Activated naive CD8-positive, alpha-beta T cell treated with anti-CD3 and anti-CD28 coated beads, Interleukin-2, amount 50 U/mL, for 24 hours (primary cell): ENCODE measurements at regions not wholly inside any gene's neighbourhood (a gene's known extent, or its start where the extent isn't known, plus 50 kb on each side); places are given as distances from the start of the nearest gene placed in this dataset.

Experiments used
- ATAC-seq: fragments of 150-1000 bp; cut with Tn5 transposase; one replicate; pipeline ENCODE4 v1.10.0; 2021
- DNase-seq: peaks from one replicate; pipeline ENCODE4 v3.0.0; 2021
- H3K27ac Mint-ChIP-seq: one replicate; pipeline ENCODE4 v1.8.0; 2021; ENCODE audit warnings: mild to moderate bottlenecking, mixed read lengths
- H3K27me3 Mint-ChIP-seq: one replicate; pipeline ENCODE4 v1.8.0; 2021; ENCODE audit warnings: mixed read lengths
- H3K36me3 Mint-ChIP-seq: one replicate; pipeline ENCODE4 v1.8.0; 2021; ENCODE audit warnings: low read depth, mixed read lengths
- H3K4me1 Mint-ChIP-seq: one replicate; pipeline ENCODE4 v1.8.0; 2021; ENCODE audit warnings: mixed read lengths
- H3K4me3 Mint-ChIP-seq: one replicate; pipeline ENCODE4 v1.8.0; 2021; ENCODE audit warnings: mild to moderate bottlenecking, moderate library complexity, mixed read lengths
- H3K9me3 Mint-ChIP-seq: one replicate; pipeline ENCODE4 v1.8.0; 2021; ENCODE audit warnings: mixed read lengths

GRCh38 chr17:55582897-55583296, 71.6 kb upstream of the SMIM36 start:
- Mint-ChIP-seq H3K4me3 (no peak overlapping the region), H3K9me3 (no peaks in the 10 kb centered on the region), H3K27ac (no peak overlapping the region), H3K36me3 (no peaks in the 10 kb centered on the region), H3K4me1 (peaks cover 6% of the 10 kb centered on the region), H3K27me3 (no peaks in the 10 kb centered on the region)
- no peak for DNase-seq
- no peak for ATAC-seq

DNA sequence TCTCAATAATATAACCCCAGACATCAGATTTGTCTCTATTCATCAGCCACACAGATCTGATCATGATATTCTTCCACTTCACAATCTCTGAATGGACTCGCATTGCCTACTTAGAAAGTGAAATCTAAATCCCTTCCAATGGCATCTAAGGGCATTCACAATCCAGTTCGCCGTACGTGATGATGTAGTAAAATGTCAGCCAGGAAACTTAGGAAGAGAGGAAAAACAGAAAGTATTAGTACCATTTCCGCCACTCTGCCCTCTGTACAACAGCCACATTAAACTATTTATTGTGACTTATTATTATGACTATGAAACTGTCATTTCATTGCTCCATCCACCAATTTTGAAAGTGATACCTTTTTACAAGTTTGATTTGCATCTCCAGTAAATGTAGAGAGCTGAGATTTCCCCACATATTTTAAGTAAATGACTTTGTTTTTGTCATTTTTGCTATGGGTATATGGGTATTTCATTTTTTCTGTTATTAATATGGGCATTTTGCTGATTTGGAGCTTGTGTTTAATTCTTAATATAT, 69.4 kb upstream of the SMIM36 start:
- no peak overlapping the region for H3K4me3 Mint-ChIP-seq
- H3K27ac Mint-ChIP-seq, result no peak overlapping the region

DNA sequence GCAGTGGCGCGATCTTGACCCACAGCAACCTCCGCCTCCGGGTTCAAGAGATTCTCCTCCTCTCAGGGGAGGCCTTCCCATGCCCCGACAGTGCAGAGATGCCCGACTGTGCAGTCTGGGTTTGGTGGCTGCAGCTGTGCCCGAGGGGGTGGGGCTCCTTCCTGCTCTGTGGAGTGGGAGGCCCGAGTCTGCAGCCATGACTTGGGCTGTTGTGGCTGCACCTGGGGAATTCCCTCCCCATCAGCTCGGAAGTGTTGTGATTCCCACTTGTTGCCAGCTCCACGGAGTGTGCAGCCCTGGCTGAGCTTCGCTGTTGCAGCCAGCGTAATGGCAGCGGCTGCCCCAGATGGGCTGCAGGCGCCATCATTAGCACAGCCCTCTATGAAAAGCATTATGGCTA, 66.4 kb upstream of the SMIM36 start:
- H3K27me3 Mint-ChIP-seq, result peaks cover 4% of the 10 kb centered on the region
- ATAC-seq, result peak; percentile 64
- no peaks in the 10 kb centered on the region for H3K9me3 Mint-ChIP-seq
- no peak overlapping the region for H3K27ac Mint-ChIP-seq
- H3K4me1 Mint-ChIP-seq, result peaks cover 8% of the 10 kb centered on the region
- H3K36me3 Mint-ChIP-seq, result no peaks in the 10 kb centered on the region
- peak; percentile 37 for DNase-seq
- H3K4me3 Mint-ChIP-seq, result no peak overlapping the region

More for the DNA sequence above, 69.4 kb upstream of the SMIM36 start:
- DNase-seq, result no peak
- no peaks in the 10 kb centered on the region for H3K9me3 Mint-ChIP-seq
- H3K4me1 Mint-ChIP-seq, result peaks cover 8% of the 10 kb centered on the region
- no peak for ATAC-seq
- H3K36me3 Mint-ChIP-seq, result no peaks in the 10 kb centered on the region
- H3K27me3 Mint-ChIP-seq, result no peaks in the 10 kb centered on the region

- Mint-ChIP-seq H3K27ac (no peak overlapping the region), H3K27me3 (peaks cover 5% of the 10 kb centered on the region), H3K9me3 (no peaks in the 10 kb centered on the region), H3K4me1 (peaks cover 8% of the 10 kb centered on the region), H3K36me3 (no peaks in the 10 kb centered on the region), H3K4me3 (no peak overlapping the region)
- ATAC-seq (peak; percentile 84), DNase-seq (peak; percentile 37)
These were observed 65.8 kb upstream of the SMIM36 start for GRCh38 chr17:55576996-55577586.

- DNase-seq (no peak), ATAC-seq (no peak)
- Mint-ChIP-seq H3K4me1 (peaks cover 8% of the 10 kb centered on the region), H3K27ac (no peak overlapping the region), H3K9me3 (no peaks in the 10 kb centered on the region), H3K27me3 (peaks cover 5% of the 10 kb centered on the region), H3K36me3 (no peaks in the 10 kb centered on the region), H3K4me3 (no peak overlapping the region)
These were observed 65.2 kb upstream of the SMIM36 start for GRCh38 chr17:55576237-55576995.

DNA sequence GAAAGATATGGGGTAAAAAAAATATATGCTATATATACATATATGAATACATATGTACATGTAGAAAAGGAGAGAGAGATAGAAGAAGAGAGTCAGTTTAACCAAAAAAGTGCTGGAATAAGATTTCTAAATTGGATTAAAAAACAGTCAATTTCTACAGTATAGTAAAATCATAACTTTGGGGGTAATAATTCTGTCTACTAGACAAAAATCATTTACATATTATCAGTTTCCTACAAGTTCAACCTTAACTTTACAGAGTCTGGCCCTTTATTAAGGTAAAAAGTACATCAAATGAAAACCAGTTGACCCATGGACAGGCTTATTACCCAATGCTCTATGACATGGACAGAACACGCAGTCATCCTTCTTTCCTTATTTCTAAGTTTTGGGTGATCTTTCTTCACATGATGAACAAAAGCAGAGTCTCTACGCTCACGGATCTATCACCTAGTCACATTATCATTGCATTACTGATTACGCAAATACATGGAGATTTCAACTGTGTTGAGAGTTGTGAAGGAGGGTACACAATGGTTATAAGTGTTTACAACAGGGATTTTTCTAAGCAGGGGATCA, 63.9 kb upstream of the SMIM36 start:
- H3K36me3 Mint-ChIP-seq, result no peaks in the 10 kb centered on the region
- DNase-seq (no peak), ATAC-seq (no peak)
- H3K27me3 Mint-ChIP-seq, result peaks cover 10% of the 10 kb centered on the region
- no peaks in the 10 kb centered on the region for H3K9me3 Mint-ChIP-seq
- no peak overlapping the region for H3K4me3 Mint-ChIP-seq
- H3K4me1 Mint-ChIP-seq, result peaks cover 2% of the 10 kb centered on the region
- no peak overlapping the region for H3K27ac Mint-ChIP-seq

DNA sequence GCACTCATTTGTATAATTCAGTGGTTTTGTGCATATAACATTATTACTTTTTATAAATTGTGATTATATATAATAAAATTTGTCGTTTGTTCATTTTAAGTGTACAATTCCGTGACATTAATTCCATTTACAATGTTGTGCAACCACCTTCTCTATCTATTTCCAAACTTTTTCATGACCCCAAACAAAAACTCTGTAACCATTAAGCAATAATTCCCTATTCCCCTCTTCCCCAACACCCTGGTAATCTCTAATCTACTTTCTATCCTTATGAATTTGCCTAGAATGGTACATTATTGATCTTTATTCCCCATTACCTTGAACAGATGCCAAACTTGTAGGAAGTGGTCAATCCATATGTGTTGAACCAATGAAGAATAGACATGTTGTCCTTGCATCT, 61.3 kb upstream of the SMIM36 start:
- H3K36me3 Mint-ChIP-seq, result no peaks in the 10 kb centered on the region
- H3K4me3 Mint-ChIP-seq, result no peak overlapping the region
- DNase-seq, result no peak
- H3K9me3 Mint-ChIP-seq, result no peaks in the 10 kb centered on the region
- no peak for ATAC-seq
- no peak overlapping the region for H3K27ac Mint-ChIP-seq
- H3K4me1 Mint-ChIP-seq, result no peaks in the 10 kb centered on the region
- H3K27me3 Mint-ChIP-seq, result peaks cover 13% of the 10 kb centered on the region

DNA sequence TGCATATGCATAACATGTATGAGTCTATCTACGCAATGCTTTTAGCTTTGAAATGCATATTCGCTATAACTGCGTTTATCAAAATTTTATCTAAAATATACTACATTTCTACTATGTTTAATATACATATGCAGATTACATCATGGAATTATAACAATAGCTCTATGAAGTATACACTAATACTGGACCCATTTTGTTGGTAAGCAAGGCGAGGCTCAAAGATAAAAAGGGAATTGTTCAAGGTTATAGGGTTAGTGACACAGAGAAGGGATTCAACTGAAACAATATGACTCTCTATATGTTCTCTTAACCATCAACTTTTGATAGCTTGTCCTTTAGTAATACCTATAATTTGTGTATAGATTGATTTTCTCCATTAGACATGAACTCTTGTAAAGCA, 60.9 kb upstream of the SMIM36 start:
- ATAC-seq (no peak), DNase-seq (no peak)
- H3K36me3 Mint-ChIP-seq, result no peaks in the 10 kb centered on the region
- H3K4me3 Mint-ChIP-seq, result no peak overlapping the region
- no peak overlapping the region for H3K27ac Mint-ChIP-seq
- H3K9me3 Mint-ChIP-seq, result no peaks in the 10 kb centered on the region
- H3K4me1 Mint-ChIP-seq, result no peaks in the 10 kb centered on the region
- peaks cover 13% of the 10 kb centered on the region for H3K27me3 Mint-ChIP-seq

- no peak for DNase-seq
- peaks cover 13% of the 10 kb centered on the region for H3K27me3 Mint-ChIP-seq
- H3K4me1 Mint-ChIP-seq, result no peaks in the 10 kb centered on the region
- ATAC-seq, result no peak
- H3K9me3 Mint-ChIP-seq, result no peaks in the 10 kb centered on the region
- no peak overlapping the region for H3K4me3 Mint-ChIP-seq
- H3K36me3 Mint-ChIP-seq, result no peaks in the 10 kb centered on the region
- H3K27ac Mint-ChIP-seq, result no peak overlapping the region
These were observed 59.8 kb upstream of the SMIM36 start for GRCh38 chr17:55571095-55571494.

DNA sequence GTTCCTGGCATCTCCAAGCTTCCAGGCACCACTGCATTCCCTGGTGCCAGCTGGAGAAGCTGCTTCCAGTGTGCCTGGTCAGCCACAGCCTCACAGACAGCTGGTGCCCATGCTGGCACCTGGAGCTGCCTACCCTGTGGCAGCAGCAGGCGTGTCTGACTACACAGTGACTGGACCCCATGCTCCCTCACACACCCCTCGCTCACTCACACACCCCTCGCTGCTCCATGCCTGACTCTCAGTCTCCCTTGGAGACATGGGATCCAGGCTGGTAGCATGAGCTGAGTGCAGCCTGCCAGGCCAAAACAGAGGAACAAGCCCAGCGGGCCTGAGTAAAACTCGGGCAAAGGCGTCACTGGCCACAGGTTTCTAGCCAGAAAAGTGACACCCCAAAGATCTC, 59.1 kb upstream of the SMIM36 start:
- Mint-ChIP-seq H3K9me3 (no peaks in the 10 kb centered on the region), H3K4me1 (no peaks in the 10 kb centered on the region), H3K27ac (no peak overlapping the region), H3K27me3 (peaks cover 13% of the 10 kb centered on the region), H3K36me3 (no peaks in the 10 kb centered on the region), H3K4me3 (no peak overlapping the region)
- DNase-seq (no peak), ATAC-seq (no peak)

DNA sequence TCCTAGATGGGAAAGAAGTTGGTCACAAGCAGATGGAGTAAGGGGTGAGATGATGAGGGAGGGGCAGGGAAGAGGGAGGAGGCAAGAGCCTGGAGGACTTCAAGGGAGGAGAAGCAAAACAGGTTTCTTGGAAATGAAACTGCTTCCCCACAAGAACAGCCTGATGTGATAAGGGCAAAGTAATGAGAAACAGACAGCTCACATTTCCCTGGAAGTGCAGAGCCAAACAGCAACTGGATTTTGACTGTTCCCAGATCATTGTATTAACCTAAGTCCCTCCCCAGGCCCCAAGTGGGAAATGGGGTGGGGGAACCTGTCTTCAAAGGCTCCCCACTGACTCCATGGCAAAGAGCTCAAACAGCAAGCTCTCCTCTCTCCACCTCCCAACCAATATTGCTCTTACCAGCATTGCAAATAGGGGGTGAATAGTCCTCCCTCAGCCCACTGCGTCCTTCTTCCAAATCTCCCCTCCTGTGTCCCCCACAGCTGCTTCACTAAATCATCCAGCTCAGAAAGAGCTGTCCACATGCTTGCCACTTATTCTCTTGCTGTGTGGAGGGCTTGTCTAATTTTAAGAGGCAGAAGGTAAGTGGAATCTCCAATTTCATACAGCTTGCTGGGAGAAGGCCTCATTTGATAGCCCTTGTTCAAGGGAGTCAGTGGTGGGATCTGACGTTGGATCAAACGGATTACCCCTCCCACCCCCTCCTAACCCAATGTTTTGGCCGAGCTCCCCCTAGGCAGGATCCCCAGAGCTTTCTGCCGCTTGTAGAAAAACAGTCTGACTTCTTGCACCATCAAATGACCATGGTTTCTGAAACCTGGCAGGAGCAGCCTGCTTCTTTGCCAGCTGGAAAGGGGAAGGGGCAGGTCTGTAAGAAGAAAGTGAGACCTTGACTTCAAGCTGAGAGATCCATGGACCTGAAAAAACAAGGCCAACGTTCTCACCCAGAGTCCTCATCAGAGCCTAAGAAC, 56.3 kb upstream of the SMIM36 start:
- no peaks in the 10 kb centered on the region for H3K36me3 Mint-ChIP-seq
- H3K9me3 Mint-ChIP-seq, result no peaks in the 10 kb centered on the region
- ATAC-seq (no peak), DNase-seq (no peak)
- H3K4me3 Mint-ChIP-seq, result no peak overlapping the region
- no peak overlapping the region for H3K27ac Mint-ChIP-seq
- H3K27me3 Mint-ChIP-seq, result peaks cover 14% of the 10 kb centered on the region
- H3K4me1 Mint-ChIP-seq, result no peaks in the 10 kb centered on the region

GRCh38 chr17:55564081-55564480, 52.8 kb upstream of the SMIM36 start:
- Mint-ChIP-seq H3K27me3 (peaks cover 14% of the 10 kb centered on the region), H3K36me3 (no peaks in the 10 kb centered on the region), H3K27ac (no peak overlapping the region), H3K4me3 (no peak overlapping the region), H3K9me3 (no peaks in the 10 kb centered on the region), H3K4me1 (no peaks in the 10 kb centered on the region)
- no peak for DNase-seq
- ATAC-seq, result no peak

GRCh38 chr17:55563363-55563762, 52.1 kb upstream of the SMIM36 start:
- Mint-ChIP-seq H3K9me3 (no peaks in the 10 kb centered on the region), H3K27me3 (peaks cover 11% of the 10 kb centered on the region), H3K27ac (no peak overlapping the region), H3K4me3 (no peak overlapping the region), H3K36me3 (no peaks in the 10 kb centered on the region), H3K4me1 (no peaks in the 10 kb centered on the region)
- DNase-seq (no peak), ATAC-seq (no peak)

GRCh38 chr17:55561973-55562495, 50.8 kb upstream of the SMIM36 start:
- Mint-ChIP-seq H3K36me3 (no peaks in the 10 kb centered on the region), H3K4me1 (no peaks in the 10 kb centered on the region), H3K9me3 (no peaks in the 10 kb centered on the region), H3K4me3 (no peak overlapping the region), H3K27ac (no peak overlapping the region), H3K27me3 (peaks cover 17% of the 10 kb centered on the region)
- ATAC-seq, result no peak
- DNase-seq, result no peak
